SU-DHL-6 (cell line): ENCODE measurements at regions not wholly inside any gene's neighbourhood (a gene's known extent, or its start where the extent isn't known, plus 50 kb on each side); places are given as distances from the start of the nearest gene placed in this dataset.

Experiments used
- H2AFZ ChIP-seq: fragments of 200-600 bp; sonication (generic); 2 replicates; pipeline ENCODE4 v1.6.1; 2014; ENCODE audit warnings: low read depth, mild to moderate bottlenecking, moderate library complexity, mixed read lengths, antibody characterized with exemption, low read length; ENCODE audit not compliant: severe bottlenecking
- H3F3A ChIP-seq: fragments of 200-600 bp; shearing (Covaris generic); 2 replicates; pipeline ENCODE4 v1.6.0; 2016; ENCODE audit warnings: antibody characterized with exemption, mild to moderate bottlenecking; ENCODE audit not compliant: insufficient read depth
- H3K27ac ChIP-seq: fragments of 200-600 bp; sonication (generic); 2 replicates; pipeline ENCODE4 v1.5.1; 2016; ENCODE audit warnings: low read depth, mild to moderate bottlenecking, low read length, moderate library complexity, mixed read lengths
- H3K27me3 ChIP-seq: fragments of 200-600 bp; sonication (generic), shearing (Covaris generic); 2 replicates; pipeline ENCODE4 v1.6.0; 2014; ENCODE audit warnings: mild to moderate bottlenecking, low read length
- H3K36me3 ChIP-seq: fragments of 200-600 bp; sonication (generic); 2 replicates; pipeline ENCODE4 v1.6.1; 2014; ENCODE audit warnings: mild to moderate bottlenecking, low read length, mixed read lengths
- H3K4me2 ChIP-seq: fragments of 300-600, 200-600 bp; shearing (Covaris generic), sonication (generic); 2 replicates; pipeline ENCODE4 v1.6.0; 2014; ENCODE audit warnings: low read length, low read depth, mild to moderate bottlenecking; ENCODE audit not compliant: poor library complexity, severe bottlenecking
- H3K4me3 ChIP-seq: fragments of 200-600 bp; sonication (generic); 2 replicates; pipeline ENCODE4 v1.5.1; 2014; ENCODE audit warnings: antibody characterized with exemption, low read length, mild to moderate bottlenecking, mixed read lengths; ENCODE audit not compliant: insufficient read depth, poor library complexity, severe bottlenecking
- H3K79me2 ChIP-seq: fragments of 200-600 bp; sonication (generic); 2 replicates; pipeline ENCODE4 v1.6.1; 2014; ENCODE audit warnings: mild to moderate bottlenecking, low read length, moderate library complexity; ENCODE audit not compliant: insufficient read depth
- H3K9ac ChIP-seq: fragments of 200-600 bp; sonication (generic); 2 replicates; pipeline ENCODE4 v1.7.0; 2014; ENCODE audit warnings: mild to moderate bottlenecking, low read length
- H3K9me2 ChIP-seq: fragments of 200-600 bp; sonication (generic); replicated peaks from 2 replicates; pipeline ENCODE4 v1.6.1; 2014; ENCODE audit warnings: low read length; ENCODE audit not compliant: insufficient read depth
- H3K9me3 ChIP-seq: fragments of 200-600 bp; sonication (generic); 2 replicates; pipeline ENCODE4 v1.6.1; 2014; ENCODE audit warnings: low read length, mixed read lengths; ENCODE audit not compliant: insufficient read depth
- H4K20me1 ChIP-seq: fragments of 200-600 bp; sonication (generic); 2 replicates; pipeline ENCODE4 v1.6.1; 2014; ENCODE audit warnings: low read depth, mild to moderate bottlenecking, antibody characterized with exemption, low read length, moderate library complexity, mixed read lengths
- EZH2phosphoT487 ChIP-seq: fragments of 200-600 bp; sonication (generic), shearing (Covaris generic); conservative IDR thresholded peaks from 2 replicates; pipeline ENCODE4 v1.6.1; 2018; ENCODE audit warnings: mild to moderate bottlenecking, antibody characterized with exemption, low read length, moderate library complexity, mixed read lengths
- TF ChIP-seq, protein P1 (sequence below): fragments of 200-600 bp; sonication (generic); IDR thresholded peaks from one replicate; pipeline ENCODE4 v1.5.1; 2017; ENCODE audit warnings: antibody characterized with exemption, mild to moderate bottlenecking, low read length, moderate library complexity; ENCODE audit not compliant: insufficient read depth, poor library complexity, severe bottlenecking

DNA sequence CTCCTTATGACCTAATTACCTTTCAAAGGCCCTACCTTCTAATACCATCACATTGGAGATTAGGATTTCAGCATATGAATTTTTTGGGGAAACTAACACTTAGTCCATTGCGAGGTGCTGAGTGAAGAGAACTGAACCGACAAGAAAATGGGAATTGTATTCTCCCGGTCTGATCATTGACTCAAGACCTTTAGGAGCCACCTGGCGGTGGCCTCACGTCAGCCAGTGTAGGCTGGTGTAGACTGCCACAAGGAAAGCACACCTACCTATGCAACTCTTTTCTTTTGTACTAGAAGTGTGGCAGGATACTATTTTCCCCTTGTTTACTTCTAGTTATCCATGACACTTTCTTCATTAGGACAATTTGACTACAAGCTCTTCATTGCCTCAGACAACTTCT, 333.5 kb upstream of the B3GALT2 start:
- H3K9me3 ChIP-seq, result no peaks in the 10 kb centered on the region
- no peaks in the 10 kb centered on the region for H3K27me3 ChIP-seq
- no peaks in the 10 kb centered on the region for H3K36me3 ChIP-seq
- TF ChIP-seq, protein P1, sequence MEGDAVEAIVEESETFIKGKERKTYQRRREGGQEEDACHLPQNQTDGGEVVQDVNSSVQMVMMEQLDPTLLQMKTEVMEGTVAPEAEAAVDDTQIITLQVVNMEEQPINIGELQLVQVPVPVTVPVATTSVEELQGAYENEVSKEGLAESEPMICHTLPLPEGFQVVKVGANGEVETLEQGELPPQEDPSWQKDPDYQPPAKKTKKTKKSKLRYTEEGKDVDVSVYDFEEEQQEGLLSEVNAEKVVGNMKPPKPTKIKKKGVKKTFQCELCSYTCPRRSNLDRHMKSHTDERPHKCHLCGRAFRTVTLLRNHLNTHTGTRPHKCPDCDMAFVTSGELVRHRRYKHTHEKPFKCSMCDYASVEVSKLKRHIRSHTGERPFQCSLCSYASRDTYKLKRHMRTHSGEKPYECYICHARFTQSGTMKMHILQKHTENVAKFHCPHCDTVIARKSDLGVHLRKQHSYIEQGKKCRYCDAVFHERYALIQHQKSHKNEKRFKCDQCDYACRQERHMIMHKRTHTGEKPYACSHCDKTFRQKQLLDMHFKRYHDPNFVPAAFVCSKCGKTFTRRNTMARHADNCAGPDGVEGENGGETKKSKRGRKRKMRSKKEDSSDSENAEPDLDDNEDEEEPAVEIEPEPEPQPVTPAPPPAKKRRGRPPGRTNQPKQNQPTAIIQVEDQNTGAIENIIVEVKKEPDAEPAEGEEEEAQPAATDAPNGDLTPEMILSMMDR, result no peak
- no peak for TF ChIP-seq EZH2phosphoT487
- H3K4me2 ChIP-seq, result no peak overlapping the region
- no peak overlapping the region for H3K27ac ChIP-seq
- no peaks in the 10 kb centered on the region for H3F3A ChIP-seq
- H3K9ac ChIP-seq, result no peak overlapping the region
- H2AFZ ChIP-seq, result no peak overlapping the region
- no peaks in the 10 kb centered on the region for H4K20me1 ChIP-seq
- H3K79me2 ChIP-seq, result no peaks in the 10 kb centered on the region
- no peak overlapping the region for H3K4me3 ChIP-seq
- H3K9me2 ChIP-seq, result no peaks in the 10 kb centered on the region

DNA sequence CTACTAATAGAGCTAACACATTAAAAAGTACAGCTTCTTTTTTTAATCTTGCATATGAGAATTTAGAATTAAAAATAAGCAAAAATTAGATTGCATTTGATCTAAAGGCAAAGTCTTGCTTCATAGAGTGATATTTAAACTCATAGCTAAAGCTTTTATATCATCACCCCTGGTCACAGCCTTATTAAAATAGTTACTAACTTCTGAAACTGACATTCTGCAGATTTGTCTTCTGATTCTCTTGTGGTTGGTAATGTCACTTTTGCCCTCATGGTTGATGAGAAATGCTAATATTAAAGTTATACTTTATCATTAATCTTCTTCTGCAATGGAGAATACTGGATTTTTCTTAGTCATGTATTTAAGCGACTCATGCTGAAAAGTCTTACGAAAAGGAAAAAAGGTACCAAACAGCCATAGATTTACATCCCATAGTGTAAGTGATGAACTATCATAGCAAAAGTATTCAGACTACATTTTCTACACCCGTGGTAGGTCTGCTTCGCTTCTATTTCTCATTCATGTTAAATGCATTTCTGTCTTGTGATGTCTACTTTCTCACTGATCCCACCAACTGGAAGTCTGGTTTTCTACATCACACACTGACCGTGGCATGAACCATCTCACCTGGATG, 330.5 kb upstream of the B3GALT2 start:
- no peaks in the 10 kb centered on the region for H3K36me3 ChIP-seq
- H3K9me2 ChIP-seq, result no peaks in the 10 kb centered on the region; the same call in 1 of the 2 replicates
- no peak overlapping the region for H3K4me3 ChIP-seq
- H3K27me3 ChIP-seq, result no peaks in the 10 kb centered on the region
- no peak overlapping the region for H3K9ac ChIP-seq
- H3K9me3 ChIP-seq, result no peaks in the 10 kb centered on the region
- no peaks in the 10 kb centered on the region for H3K79me2 ChIP-seq
- TF ChIP-seq, protein P1, result no peak
- TF ChIP-seq EZH2phosphoT487, result no peak
- no peak overlapping the region for H2AFZ ChIP-seq
- H4K20me1 ChIP-seq, result no peaks in the 10 kb centered on the region
- H3K27ac ChIP-seq, result no peak overlapping the region
- H3F3A ChIP-seq, result no peaks in the 10 kb centered on the region
- H3K4me2 ChIP-seq, result no peak overlapping the region

GRCh38 chr1:193514397-193514796, 328.0 kb upstream of the B3GALT2 start:
- no peak overlapping the region for H3K27ac ChIP-seq
- no peak overlapping the region for H3K4me3 ChIP-seq
- H3K4me2 ChIP-seq, result no peak overlapping the region
- no peaks in the 10 kb centered on the region for H3K27me3 ChIP-seq
- no peak overlapping the region for H2AFZ ChIP-seq
- H3K9ac ChIP-seq, result no peak overlapping the region
- no peaks in the 10 kb centered on the region; the same call in 1 of the 2 replicates for H3K9me2 ChIP-seq
- H3K36me3 ChIP-seq, result no peaks in the 10 kb centered on the region
- H3K79me2 ChIP-seq, result no peaks in the 10 kb centered on the region
- H3K9me3 ChIP-seq, result no peaks in the 10 kb centered on the region
- no peaks in the 10 kb centered on the region for H3F3A ChIP-seq
- no peak for TF ChIP-seq EZH2phosphoT487
- TF ChIP-seq, protein P1, result no peak
- no peaks in the 10 kb centered on the region for H4K20me1 ChIP-seq
